ENCODE measurements at regions not wholly inside any gene's neighbourhood (a gene's known extent, or its start where the extent isn't known, plus 50 kb on each side); places are given as distances from the start of the nearest gene placed in this dataset.

DNA sequence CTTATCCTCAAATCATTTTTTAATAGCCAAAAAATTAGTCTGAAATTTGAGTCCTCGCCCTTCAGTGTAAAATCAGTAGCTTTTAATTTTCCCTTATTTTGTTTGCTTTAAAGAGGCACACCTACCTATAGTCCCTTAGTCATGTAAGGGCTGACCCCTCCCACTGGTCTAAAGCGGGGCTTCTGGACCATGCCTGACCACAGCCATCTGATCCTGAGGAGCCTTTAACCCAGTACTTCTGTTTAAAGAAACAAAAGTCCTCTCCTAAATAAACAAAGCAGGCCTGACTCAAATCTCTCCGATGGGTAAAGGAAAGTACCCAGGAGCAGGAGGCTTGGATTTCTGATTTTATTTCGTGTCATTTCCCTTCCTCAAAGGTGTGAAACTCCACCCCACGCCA is 92.0 kb upstream of the CCL2 start:
- Histone ChIP-seq H3K27ac (ENCODE audit: low read depth, low read length, poor library complexity, severe bottlenecking) (no peak overlapping the region), H3K9me3 (ENCODE audit: low read depth, low read length, poor library complexity, severe bottlenecking) (no peaks in the 10 kb centered on the region), H3K4me1 (ENCODE audit: insufficient read depth, low read length, poor library complexity, severe bottlenecking) (no peaks in the 10 kb centered on the region), H3K4me3 (ENCODE audit: low read depth, low read length, poor library complexity, severe bottlenecking) (no peak overlapping the region), H3K36me3 (ENCODE audit: insufficient read depth, low read length, poor library complexity, severe bottlenecking) (no peaks in the 10 kb centered on the region), H3K27me3 (replicated peaks; ENCODE audit: insufficient read depth, low read depth, low read length, poor library complexity) (peaks cover 5% of the 10 kb centered on the region)
- DNase-seq (ENCODE audit: low spot score): no peak
- ChIA-PET CTCF (no interaction called here), POLR2A (ENCODE audit: low non-redundant PET) (no interaction called here)
- BruUV-seq (replicated peaks): no TSS peak
- TF ChIP-seq EZH2 (IDR thresholded peaks at IDR 0.05; ENCODE audit: borderline replicate concordance, low read depth, low read length, poor library complexity, severe bottlenecking): no peak
- TF ChIP-seq, protein P1, sequence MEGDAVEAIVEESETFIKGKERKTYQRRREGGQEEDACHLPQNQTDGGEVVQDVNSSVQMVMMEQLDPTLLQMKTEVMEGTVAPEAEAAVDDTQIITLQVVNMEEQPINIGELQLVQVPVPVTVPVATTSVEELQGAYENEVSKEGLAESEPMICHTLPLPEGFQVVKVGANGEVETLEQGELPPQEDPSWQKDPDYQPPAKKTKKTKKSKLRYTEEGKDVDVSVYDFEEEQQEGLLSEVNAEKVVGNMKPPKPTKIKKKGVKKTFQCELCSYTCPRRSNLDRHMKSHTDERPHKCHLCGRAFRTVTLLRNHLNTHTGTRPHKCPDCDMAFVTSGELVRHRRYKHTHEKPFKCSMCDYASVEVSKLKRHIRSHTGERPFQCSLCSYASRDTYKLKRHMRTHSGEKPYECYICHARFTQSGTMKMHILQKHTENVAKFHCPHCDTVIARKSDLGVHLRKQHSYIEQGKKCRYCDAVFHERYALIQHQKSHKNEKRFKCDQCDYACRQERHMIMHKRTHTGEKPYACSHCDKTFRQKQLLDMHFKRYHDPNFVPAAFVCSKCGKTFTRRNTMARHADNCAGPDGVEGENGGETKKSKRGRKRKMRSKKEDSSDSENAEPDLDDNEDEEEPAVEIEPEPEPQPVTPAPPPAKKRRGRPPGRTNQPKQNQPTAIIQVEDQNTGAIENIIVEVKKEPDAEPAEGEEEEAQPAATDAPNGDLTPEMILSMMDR (conservative IDR thresholded peaks at IDR 0.05; ENCODE audit: low read depth, low read length): no peak
- intact Hi-C loops (cut with micrococcal nuclease; ENCODE audit: unreplicated experiment): loop anchor here (5.0 kb wide), 1 partner anchor 386 kb away; no protein-coding TSS in a partner anchor

DNA sequence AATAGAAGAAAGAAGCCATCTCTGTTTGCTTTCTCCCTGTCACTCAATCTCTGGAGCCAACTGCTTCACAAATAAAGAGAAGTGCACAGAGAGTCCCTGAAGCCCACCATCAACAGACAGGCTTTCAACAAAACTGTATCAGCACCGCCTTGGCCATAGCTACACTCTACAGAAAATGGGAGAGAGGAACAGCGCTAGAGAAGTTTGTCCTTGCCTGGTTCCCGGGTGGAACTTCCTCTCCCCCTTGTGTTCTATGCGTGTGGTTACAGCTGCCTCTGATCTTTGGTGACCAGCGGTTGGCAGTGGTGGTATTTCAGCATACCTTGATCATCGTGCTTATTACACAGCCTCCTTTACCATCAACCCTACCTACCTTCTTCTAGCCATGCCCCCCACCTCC is 91.4 kb upstream of the CCL2 start:
- intact Hi-C loops (cut with micrococcal nuclease; ENCODE audit: unreplicated experiment): loop anchor here (5.0 kb wide), 1 partner anchor 386 kb away; no protein-coding TSS in a partner anchor
- Histone ChIP-seq H3K9me3 (ENCODE audit: low read depth, low read length, poor library complexity, severe bottlenecking) (no peaks in the 10 kb centered on the region), H3K4me1 (ENCODE audit: insufficient read depth, low read length, poor library complexity, severe bottlenecking) (no peaks in the 10 kb centered on the region), H3K36me3 (ENCODE audit: insufficient read depth, low read length, poor library complexity, severe bottlenecking) (no peaks in the 10 kb centered on the region), H3K27me3 (replicated peaks; ENCODE audit: insufficient read depth, low read depth, low read length, poor library complexity) (peaks cover 2% of the 10 kb centered on the region), H3K27ac (ENCODE audit: low read depth, low read length, poor library complexity, severe bottlenecking) (no peak overlapping the region), H3K4me3 (ENCODE audit: low read depth, low read length, poor library complexity, severe bottlenecking) (no peak overlapping the region)
- CTCF ChIA-PET: no interaction called here
- POLR2A ChIA-PET (ENCODE audit: low non-redundant PET): no interaction called here
- BruUV-seq (replicated peaks): no TSS peak
- DNase-seq (ENCODE audit: low spot score): peak; percentile 1
- TF ChIP-seq, protein P1 (conservative IDR thresholded peaks at IDR 0.05; ENCODE audit: low read depth, low read length): 0 out of 2 replicates have a peak, but pooled peaks have one; percentile 16
- TF ChIP-seq EZH2 (IDR thresholded peaks at IDR 0.05; ENCODE audit: borderline replicate concordance, low read depth, low read length, poor library complexity, severe bottlenecking): no peak

DNA sequence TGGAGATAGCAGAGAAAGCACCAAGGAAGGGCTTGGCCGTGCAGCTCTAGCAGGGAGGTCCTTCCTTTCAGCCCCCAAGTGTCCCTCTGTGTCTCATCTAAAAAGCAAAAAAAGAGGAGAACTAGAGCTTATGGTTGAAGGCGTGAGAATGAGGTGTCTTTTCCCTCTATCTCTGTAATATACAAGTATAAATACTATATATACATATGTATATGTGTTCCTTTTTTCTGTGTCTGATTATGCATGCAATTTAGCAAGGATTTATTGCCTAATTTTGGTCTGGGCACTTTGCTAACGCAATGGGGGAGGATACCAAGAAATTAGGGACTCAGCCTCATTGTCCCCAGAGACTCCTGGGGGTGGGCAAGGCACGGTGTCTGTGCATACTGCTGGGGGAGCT is 90.2 kb upstream of the CCL2 start:
- POLR2A ChIA-PET (ENCODE audit: low non-redundant PET): no interaction called here
- BruUV-seq (replicated peaks): no TSS peak
- Histone ChIP-seq H3K9me3 (ENCODE audit: low read depth, low read length, poor library complexity, severe bottlenecking) (no peaks in the 10 kb centered on the region), H3K36me3 (ENCODE audit: insufficient read depth, low read length, poor library complexity, severe bottlenecking) (no peaks in the 10 kb centered on the region), H3K4me3 (ENCODE audit: low read depth, low read length, poor library complexity, severe bottlenecking) (no peak overlapping the region), H3K4me1 (ENCODE audit: insufficient read depth, low read length, poor library complexity, severe bottlenecking) (no peaks in the 10 kb centered on the region), H3K27ac (ENCODE audit: low read depth, low read length, poor library complexity, severe bottlenecking) (no peak overlapping the region), H3K27me3 (replicated peaks; ENCODE audit: insufficient read depth, low read depth, low read length, poor library complexity) (no peaks in the 10 kb centered on the region)
- TF ChIP-seq, protein P1 (conservative IDR thresholded peaks at IDR 0.05; ENCODE audit: low read depth, low read length): no peak
- TF ChIP-seq EZH2 (IDR thresholded peaks at IDR 0.05; ENCODE audit: borderline replicate concordance, low read depth, low read length, poor library complexity, severe bottlenecking): no peak
- intact Hi-C loops (cut with micrococcal nuclease; ENCODE audit: unreplicated experiment): loop anchor here (5.0 kb wide), 1 partner anchor 388 kb away; no protein-coding TSS in a partner anchor
- CTCF ChIA-PET: no interaction called here
- DNase-seq (ENCODE audit: low spot score): no peak
